K562 (cell line): ENCODE measurements at regions not wholly inside any gene's neighbourhood (a gene's known extent, or its start where the extent isn't known, plus 50 kb on each side); places are given as distances from the start of the nearest gene placed in this dataset.

Source experiments
- ATAC-seq: fragments of 200-7000 bp; cut with Tn5 transposase; 3 replicates; pipeline ENCODE4 v1.9.1; 2020; ENCODE audit warnings: moderate library complexity
- BruUV-seq: library from RNA; stranded (reverse); fragments of 400-500 nt; replicated peaks from 2 replicates; lab custom pipeline; 2021; lab: Mats Ljungman, UMichigan
- CTCF ChIA-PET: fragments of 300-600 bp; formaldehyde crosslinking; extraction: SDS; loops from one replicate; lab custom pipeline; 2021; ENCODE audit warnings: low intra/inter-chr PET ratio; lab: Yijun Ruan, JAX
- POLR2A ChIA-PET: fragments of 300-600, 350-650 bp; sonication (Branson Sonifier 250); formaldehyde crosslinking; extraction: SDS; loops from one replicate; lab custom pipeline; 2021; ENCODE audit warnings: antibody characterized with exemption, inconsistent platforms; lab: Yijun Ruan, JAX
- DNase-seq, 4 experiments: peaks; one replicate each; pipeline versions ENCODE4 v3.0.0 to v3.0.0-alpha.2; 2011 to 2018; ENCODE audit warnings: low spot score in 3 of 4, mixed read lengths in 3 of 4; ENCODE audit errors: extremely low read depth in 1 of 4
- FAIRE-seq: peaks from 2 replicates; lab custom pipeline; 2011; peaks lifted over from hg19 to GRCh38; lab: Jason Lieb, UNC
- H2AFZ ChIP-seq: 2 replicates; pipeline ENCODE4 v1.6.0; 2011; ENCODE audit warnings: low read depth, low read length, control low read depth, inconsistent platforms
- H3K27ac ChIP-seq: fragments of 200-600 bp; 3 replicates; pipeline ENCODE4 v1.8.0; 2011; ENCODE audit warnings: low read depth, mild to moderate bottlenecking, control low read depth, inconsistent platforms, low read length, moderate library complexity, mixed read lengths; ENCODE audit errors: extremely low read depth
- H3K27me3 ChIP-seq, 2 experiments: fragments of 300-600 bp in 1 of 2; 2 replicates in 1 of 2; 3 replicates in 1 of 2; pipeline versions ENCODE4 v1.6.0 to v1.8.0; 2011; ENCODE audit warnings: inconsistent platforms in 2 of 2, low read length in 2 of 2, mild to moderate bottlenecking in 1 of 2, mixed read lengths in 1 of 2, moderate library complexity in 1 of 2; ENCODE audit not compliant: control insufficient read depth in 2 of 2, insufficient read depth in 2 of 2
- H3K36me3 ChIP-seq: fragments of 300-600 bp; 3 replicates; pipeline ENCODE4 v1.8.0; 2011; ENCODE audit warnings: mild to moderate bottlenecking, low read length, inconsistent platforms; ENCODE audit not compliant: control insufficient read depth, insufficient read depth
- H3K4me1 ChIP-seq, 2 experiments: fragments of 200-600 bp in 1 of 2; replicated peaks in 1 of 2; 2 replicates in 1 of 2; 3 replicates in 1 of 2; pipeline versions ENCODE4 v1.5.1 to v1.8.0; 2011; ENCODE audit warnings: inconsistent platforms in 2 of 2, low read length in 2 of 2, mild to moderate bottlenecking in 1 of 2, mixed read lengths in 1 of 2, moderate library complexity in 1 of 2; ENCODE audit not compliant: control insufficient read depth in 2 of 2, insufficient read depth in 2 of 2
- H3K4me2 ChIP-seq: 2 replicates; pipeline ENCODE4 v1.6.1; 2011; ENCODE audit warnings: low read length, control low read depth, inconsistent platforms, mixed read lengths; ENCODE audit not compliant: insufficient read depth
- H3K4me3 ChIP-seq: fragments of 200-600 bp; sonication (generic), shearing (Covaris generic); 2 replicates; pipeline ENCODE4 v1.5.1; 2016; ENCODE audit warnings: control low read depth, inconsistent platforms
- H3K79me2 ChIP-seq: fragments of 200-600 bp; 3 replicates; pipeline ENCODE4 v1.8.0; 2011; ENCODE audit warnings: low read length, inconsistent platforms; ENCODE audit not compliant: control insufficient read depth, insufficient read depth
- H3K9ac ChIP-seq, 2 experiments: 2 replicates each; pipeline versions ENCODE4 v1.6.0 to v1.6.1; 2011; ENCODE audit warnings: low read depth in 2 of 2, low read length in 2 of 2, control low read depth in 1 of 2, inconsistent platforms in 1 of 2, mild to moderate bottlenecking in 1 of 2, mixed read lengths in 1 of 2; ENCODE audit not compliant: insufficient read depth in 1 of 2
- H3K9me1 ChIP-seq: one replicate; pipeline ENCODE4 v1.6.0; 2011; ENCODE audit warnings: inconsistent platforms, mild to moderate bottlenecking, low read length, moderate library complexity; ENCODE audit not compliant: control insufficient read depth, insufficient read depth
- H3K9me3 ChIP-seq: replicated peaks from 2 replicates; pipeline ENCODE4 v1.5.1; 2011; ENCODE audit warnings: low read depth, low read length, inconsistent platforms; ENCODE audit not compliant: control insufficient read depth, insufficient read depth
- H4K20me1 ChIP-seq: replicated peaks from 2 replicates; pipeline ENCODE4 v1.6.1; 2011; ENCODE audit warnings: low read length, inconsistent platforms, mixed read lengths; ENCODE audit not compliant: control insufficient read depth, insufficient read depth
- FOXJ2 ChIP-seq: fragments of 200-800 bp; sonication (Bioruptor generic); IDR thresholded peaks from 2 replicates; pipeline ENCODE4 v1.6.1; 2016; ENCODE audit warnings: missing genetic modification characterization, missing compliant biosample characterization
- FOXK2 ChIP-seq, 2 experiments: fragments of 450-650 bp; IDR thresholded peaks in 1 of 2; conservative IDR thresholded peaks in 1 of 2; 2 replicates each; pipeline ENCODE4 v1.6.1; 2016; ENCODE audit warnings: low read depth in 2 of 2, mild to moderate bottlenecking in 1 of 2
- GTF2A2 ChIP-seq: IDR thresholded peaks from 2 replicates; pipeline ENCODE4 v1.6.1; 2016; ENCODE audit warnings: mild to moderate bottlenecking, missing genetic modification characterization, missing compliant biosample characterization
- LEF1 ChIP-seq: fragments of 450-650 bp; IDR thresholded peaks from 2 replicates; pipeline ENCODE4 v1.6.1; 2016; ENCODE audit warnings: mild to moderate bottlenecking
- MED1 ChIP-seq: sonication (generic); formaldehyde crosslinking; IDR thresholded peaks from 2 replicates; pipeline ENCODE4 v1.8.1; 2023; ENCODE audit warnings: missing genetic modification reagents, borderline replicate concordance
- NR2C1 ChIP-seq, 2 experiments: fragments of 450-650 bp; IDR thresholded peaks; 2 replicates each; pipeline ENCODE4 v1.6.1; 2017; ENCODE audit warnings: mild to moderate bottlenecking in 2 of 2, antibody characterized with exemption in 1 of 2, inconsistent platforms in 1 of 2, missing compliant biosample characterization in 1 of 2, missing genetic modification characterization in 1 of 2
- NR2F6 ChIP-seq: fragments of 450-650 bp; formaldehyde crosslinking; IDR thresholded peaks from 2 replicates; pipeline ENCODE4 v1.4.0; 2020; ENCODE audit warnings: mild to moderate bottlenecking
- SMARCA4 ChIP-seq: fragments of 450-650 bp; IDR thresholded peaks from 2 replicates; pipeline ENCODE4 v1.6.1; 2016
- UBTF ChIP-seq, 2 experiments: IDR thresholded peaks; 2 replicates each; pipeline ENCODE4 v1.6.1; 2012; ENCODE audit warnings: improper control_type of control experiment in 2 of 2, low read depth in 2 of 2, low read length in 2 of 2, borderline replicate concordance in 1 of 2
- ZFX ChIP-seq: sonication (generic); formaldehyde crosslinking; IDR thresholded peaks from 2 replicates; pipeline ENCODE4 v1.8.0; 2022; ENCODE audit warnings: mild to moderate bottlenecking, missing genetic modification reagents, moderate library complexity
- ZNF280B ChIP-seq: fragments of 250-450 bp; sonication (Bioruptor Pico); IDR thresholded peaks from 2 replicates; pipeline ENCODE4 v1.5.1; 2021; ENCODE audit warnings: mild to moderate bottlenecking
- WGBS: fragments of 100-300 bp; shearing (Covaris generic); methylation state at CpG from one replicate; pipeline ENCODE4 v1.1.6; 2016; ENCODE audit warnings: low coverage, mixed read lengths; ENCODE audit not compliant: insufficient coverage; ENCODE audit errors: missing lambda C conversion rate; 5-methylcytosine and 5-hydroxymethylcytosine counted together
- in situ Hi-C: fragments of 300-500 bp; cut with MboI; formaldehyde crosslinking; loops from 4 replicates; pipeline ENCODE4 v1.15.0; 2018; ENCODE audit warnings: inconsistent platforms, mixed read lengths
- intact Hi-C: fragments of 100-400 bp; cut with micrococcal nuclease; formaldehyde crosslinking; loops from 2 replicates; pipeline ENCODE4 v1.14.2; 2022
- TF ChIP-seq, protein P1 (sequence below): fragments of 250-450 bp; sonication (Bioruptor Pico); IDR thresholded peaks from 2 replicates; pipeline ENCODE4 v1.9.0; 2021; ENCODE audit warnings: mild to moderate bottlenecking, inconsistent platforms
- TF ChIP-seq, protein P2 (sequence below), 2 experiments: IDR thresholded peaks; 2 replicates each; pipeline ENCODE4 v1.6.1; 2011; ENCODE audit warnings: borderline replicate concordance in 1 of 2, control low read depth in 1 of 2, low read depth in 1 of 2, low read length in 1 of 2, mild to moderate bottlenecking in 1 of 2, mixed read lengths in 1 of 2, moderate library complexity in 1 of 2; ENCODE audit not compliant: insufficient read depth in 1 of 2, insufficient read length in 1 of 2, poor library complexity in 1 of 2, severe bottlenecking in 1 of 2; ENCODE audit errors: extremely low read depth in 1 of 2

DNA sequence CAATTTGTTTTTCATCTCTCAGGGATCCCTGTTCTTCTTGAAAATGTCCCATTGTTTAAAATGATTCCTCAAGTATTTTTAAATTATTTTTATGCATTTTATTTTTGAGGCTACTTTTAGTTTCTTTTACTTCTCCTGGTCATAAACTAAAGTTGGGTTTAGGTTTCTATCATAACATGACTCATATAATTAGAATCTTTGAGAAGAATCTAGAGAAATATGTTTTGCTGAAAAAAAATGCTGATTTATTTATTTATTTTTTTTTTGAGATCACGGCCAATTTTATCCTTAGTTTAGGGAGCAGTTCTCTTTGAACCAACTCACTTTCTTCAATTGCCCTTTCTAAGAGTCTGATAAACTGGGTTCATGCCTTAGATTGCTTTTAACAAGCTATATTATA is 1157.1 kb downstream of the BCL11B start:
- DNase-seq: no peak
- H4K20me1 ChIP-seq: no peaks in the 10 kb centered on the region
- H3K9me3 ChIP-seq: no peaks in the 10 kb centered on the region
- intact Hi-C loops (no loop called here), in situ Hi-C loops (no loop called here)
- WGBS: 0% methylated on average over 1 of the region's 1 CpG
- ChIA-PET CTCF (no interaction called here), POLR2A (interaction anchor here (0.6 kb wide), 1 partner anchor 43 kb away, joined by 3 read pairs; no protein-coding TSS in a partner anchor)
- H3K4me3 ChIP-seq: no peak overlapping the region
- TF ChIP-seq UBTF (IDR thresholded peaks at IDR 0.05; ENCODE audit: borderline replicate concordance in 1 of 2, low read depth in 2 of 2, low read length in 2 of 2): no peak
- TF ChIP-seq, protein P1, sequence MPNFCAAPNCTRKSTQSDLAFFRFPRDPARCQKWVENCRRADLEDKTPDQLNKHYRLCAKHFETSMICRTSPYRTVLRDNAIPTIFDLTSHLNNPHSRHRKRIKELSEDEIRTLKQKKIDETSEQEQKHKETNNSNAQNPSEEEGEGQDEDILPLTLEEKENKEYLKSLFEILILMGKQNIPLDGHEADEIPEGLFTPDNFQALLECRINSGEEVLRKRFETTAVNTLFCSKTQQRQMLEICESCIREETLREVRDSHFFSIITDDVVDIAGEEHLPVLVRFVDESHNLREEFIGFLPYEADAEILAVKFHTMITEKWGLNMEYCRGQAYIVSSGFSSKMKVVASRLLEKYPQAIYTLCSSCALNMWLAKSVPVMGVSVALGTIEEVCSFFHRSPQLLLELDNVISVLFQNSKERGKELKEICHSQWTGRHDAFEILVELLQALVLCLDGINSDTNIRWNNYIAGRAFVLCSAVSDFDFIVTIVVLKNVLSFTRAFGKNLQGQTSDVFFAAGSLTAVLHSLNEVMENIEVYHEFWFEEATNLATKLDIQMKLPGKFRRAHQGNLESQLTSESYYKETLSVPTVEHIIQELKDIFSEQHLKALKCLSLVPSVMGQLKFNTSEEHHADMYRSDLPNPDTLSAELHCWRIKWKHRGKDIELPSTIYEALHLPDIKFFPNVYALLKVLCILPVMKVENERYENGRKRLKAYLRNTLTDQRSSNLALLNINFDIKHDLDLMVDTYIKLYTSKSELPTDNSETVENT (CRISPR knock-in tag): no peak
- no peak for TF ChIP-seq NR2C1 (IDR thresholded peaks at IDR 0.05)
- no peak for TF ChIP-seq NR2C1 (tag; IDR thresholded peaks at IDR 0.05)
- TF ChIP-seq SMARCA4: no peak
- no peak for TF ChIP-seq LEF1
- TF ChIP-seq, protein P2, sequence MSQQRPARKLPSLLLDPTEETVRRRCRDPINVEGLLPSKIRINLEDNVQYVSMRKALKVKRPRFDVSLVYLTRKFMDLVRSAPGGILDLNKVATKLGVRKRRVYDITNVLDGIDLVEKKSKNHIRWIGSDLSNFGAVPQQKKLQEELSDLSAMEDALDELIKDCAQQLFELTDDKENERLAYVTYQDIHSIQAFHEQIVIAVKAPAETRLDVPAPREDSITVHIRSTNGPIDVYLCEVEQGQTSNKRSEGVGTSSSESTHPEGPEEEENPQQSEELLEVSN (IDR thresholded peaks at IDR 0.05; ENCODE audit: borderline replicate concordance in 1 of 2, extremely low read depth in 1 of 2, insufficient read depth in 1 of 2, insufficient read length in 1 of 2, low read depth in 1 of 2, low read length in 1 of 2, poor library complexity in 1 of 2, severe bottlenecking in 1 of 2): no peak
- no peak for TF ChIP-seq NR2F6 (CRISPR knock-in tag)
- no peak for TF ChIP-seq ZNF280B (CRISPR knock-in tag)
- TF ChIP-seq FOXK2 (conservative IDR thresholded peaks at IDR 0.05 in 1 of 2, IDR thresholded peaks at IDR 0.05 in 1 of 2; ENCODE audit: low read depth in 2 of 2): no peak
- no peak for TF ChIP-seq GTF2A2 (tag)
- no peak for TF ChIP-seq MED1 (CRISPR knock-in tag)
- no peak for TF ChIP-seq ZFX
- TF ChIP-seq FOXJ2 (tag): no peak
- no peaks in the 10 kb centered on the region for H3K36me3 ChIP-seq
- no peak overlapping the region for H3K9ac ChIP-seq
- no peak for FAIRE-seq
- H3K79me2 ChIP-seq: no peaks in the 10 kb centered on the region
- no peaks in the 10 kb centered on the region for H3K4me1 ChIP-seq
- H3K9me1 ChIP-seq: no peaks in the 10 kb centered on the region
- H3K27me3 ChIP-seq: no peaks in the 10 kb centered on the region
- ATAC-seq: no peak
- no peak overlapping the region for H3K4me2 ChIP-seq
- no peak overlapping the region for H2AFZ ChIP-seq
- BruUV-seq: no TSS peak
- no peak overlapping the region for H3K27ac ChIP-seq
